IPS-18c (cell line): ENCODE measurements at regions not wholly inside any gene's neighbourhood (a gene's known extent, or its start where the extent isn't known, plus 50 kb on each side); places are given as distances from the start of the nearest gene placed in this dataset.
"Not testable (repeated sequence)": the region's sequence is repeated elsewhere in the genome, so short reads cannot be mapped to it uniquely, and the experiment has no call there.

Experiments
- H3K4me3 ChIP-seq: 2 replicates; pipeline ENCODE4 v1.7.0; 2013; ENCODE audit warnings: low read depth, mild to moderate bottlenecking, low read length, moderate library complexity; ENCODE audit not compliant: insufficient read depth
- H3K9me3 ChIP-seq: one replicate; pipeline ENCODE4 v1.6.1; 2013; ENCODE audit warnings: mild to moderate bottlenecking, low read length, moderate library complexity; ENCODE audit not compliant: control insufficient read depth, insufficient read depth

DNA sequence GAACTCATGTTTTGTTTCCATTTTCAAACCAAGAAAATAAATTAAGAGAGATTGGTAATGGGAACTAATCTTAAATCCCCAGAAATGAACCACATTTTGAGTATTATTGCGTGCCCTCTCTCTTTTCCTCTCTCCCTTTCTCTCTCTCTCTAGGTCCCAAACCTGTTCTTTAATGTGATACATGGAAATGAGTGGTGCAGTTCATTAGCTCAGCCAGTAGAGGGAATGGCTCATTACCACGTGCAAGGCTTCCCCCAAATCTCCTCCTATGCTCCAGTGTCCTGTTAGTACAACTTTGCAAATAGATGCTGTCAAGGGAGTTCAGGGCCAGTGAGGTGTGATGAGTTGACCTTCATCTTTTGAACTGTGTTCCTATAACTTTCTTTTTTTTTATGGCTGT, 178.4 kb downstream of the FGF9 start:
- no peak overlapping the region for H3K4me3 ChIP-seq
- peaks cover 2% of the 10 kb centered on the region for H3K9me3 ChIP-seq

DNA sequence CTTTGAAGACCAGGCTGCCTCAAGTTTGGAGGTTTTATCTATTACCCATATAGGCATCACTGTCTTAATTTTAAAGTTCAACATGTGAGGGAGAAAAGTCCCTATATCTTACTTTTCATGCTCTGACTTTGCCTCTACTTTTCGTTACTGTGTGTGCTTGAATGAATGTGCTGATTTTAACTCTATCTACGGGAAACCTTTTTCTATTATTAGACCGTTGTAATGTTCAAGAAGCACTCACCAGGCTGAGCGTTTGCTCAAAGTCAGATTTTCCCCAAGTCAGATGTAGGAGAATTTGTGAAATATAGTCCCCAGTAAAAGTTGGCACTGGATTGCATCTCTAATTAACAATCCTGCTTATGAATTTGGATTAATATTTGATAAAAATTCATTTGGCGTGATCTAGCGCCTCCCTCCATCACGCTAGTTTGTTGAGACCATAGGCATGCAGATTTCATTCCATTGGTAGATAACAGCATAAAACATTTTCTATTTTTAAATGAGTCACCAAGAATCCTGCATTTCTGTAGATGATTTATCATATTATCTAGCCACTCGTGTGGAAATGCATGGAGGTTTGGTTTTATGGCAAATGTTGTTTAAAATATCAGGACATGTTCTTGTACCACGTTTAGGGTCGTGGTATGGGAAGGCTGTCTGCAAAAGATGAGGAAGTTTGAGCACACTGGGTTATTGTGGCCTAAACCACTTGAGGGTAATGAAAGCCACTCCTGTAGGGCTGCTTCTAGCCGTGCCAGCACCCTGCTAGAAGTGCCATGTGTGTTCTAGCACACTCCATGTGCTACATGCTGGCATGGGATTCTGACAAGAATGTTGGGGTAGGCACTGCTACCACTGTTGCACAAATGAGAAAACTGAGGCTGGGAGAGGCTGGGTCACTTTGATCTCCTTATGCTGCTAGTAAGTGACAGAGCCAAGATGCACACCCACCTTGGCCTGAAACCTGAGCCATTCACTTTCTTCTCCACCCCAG, 179.4 kb downstream of the FGF9 start:
- Histone ChIP-seq H3K4me3 (no peak overlapping the region), H3K9me3 (peaks cover 2% of the 10 kb centered on the region)

DNA sequence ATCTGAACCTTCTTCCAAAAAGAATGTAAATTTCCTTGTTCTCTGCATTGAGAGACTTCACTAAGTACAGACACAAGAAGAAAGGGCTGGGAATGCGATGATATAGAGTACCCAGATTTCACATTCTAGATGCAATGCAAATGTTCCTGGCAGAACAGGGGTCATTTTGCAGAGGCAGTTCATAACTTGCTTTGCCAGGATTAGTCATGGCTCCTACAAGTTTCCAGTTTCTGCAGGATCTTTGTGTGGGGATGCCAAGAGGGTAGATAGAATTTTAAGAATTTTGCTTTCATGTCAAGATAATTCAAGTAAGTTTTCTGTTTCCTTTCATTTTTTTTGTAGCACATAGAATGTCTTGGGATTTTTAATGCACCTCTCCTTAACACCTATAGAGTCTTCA, 181.2 kb downstream of the FGF9 start:
- no peak overlapping the region for H3K4me3 ChIP-seq
- peaks cover 2% of the 10 kb centered on the region for H3K9me3 ChIP-seq

DNA sequence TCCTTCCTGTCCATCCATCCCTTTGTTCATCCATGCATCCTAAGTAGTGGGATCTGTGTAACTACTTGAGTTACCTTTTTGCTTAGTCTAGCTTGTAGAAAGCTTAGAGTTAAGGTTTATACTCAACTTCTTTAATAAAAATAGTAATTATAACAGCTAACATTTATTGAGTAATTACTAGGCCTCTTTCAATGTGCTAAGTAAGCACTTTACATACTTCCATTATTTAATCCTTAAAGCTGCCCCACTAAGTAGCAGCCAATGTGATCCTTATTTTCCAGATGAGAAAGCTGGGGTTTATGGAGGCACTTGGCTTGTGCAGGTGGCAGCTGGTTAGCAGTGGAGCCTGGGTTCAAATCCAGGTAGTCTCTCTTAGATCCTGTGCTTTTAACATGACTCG, 182.9 kb downstream of the FGF9 start:
- Histone ChIP-seq H3K4me3 (no peak overlapping the region), H3K9me3 (no peaks in the 10 kb centered on the region)

- Histone ChIP-seq H3K9me3 (no peaks in the 10 kb centered on the region), H3K4me3 (no peak overlapping the region)
Observed at GRCh38 chr13:21868823-21869222, 197.9 kb downstream of the FGF9 start.

DNA sequence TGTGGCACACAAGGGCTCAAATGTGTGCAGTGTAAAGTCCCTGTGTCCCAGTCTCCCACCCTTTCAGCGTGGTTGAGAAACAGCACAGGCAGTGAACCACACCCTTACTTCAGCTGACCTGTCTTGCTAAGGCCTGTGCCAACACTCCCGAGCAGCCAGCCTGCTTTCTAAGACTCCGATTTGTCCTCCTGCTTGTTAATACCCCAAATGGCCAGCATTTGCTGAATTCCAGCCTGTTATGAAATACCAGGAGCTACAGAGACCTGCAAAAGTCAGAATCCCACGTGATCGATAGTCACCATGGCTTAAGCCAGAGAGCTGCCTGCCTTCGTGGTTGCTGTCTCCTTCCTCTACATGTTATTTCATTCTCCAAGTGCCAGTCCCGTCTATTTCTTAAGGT, 200.5 kb downstream of the FGF9 start:
- no peak overlapping the region for H3K4me3 ChIP-seq
- H3K9me3 ChIP-seq, result no peaks in the 10 kb centered on the region

DNA sequence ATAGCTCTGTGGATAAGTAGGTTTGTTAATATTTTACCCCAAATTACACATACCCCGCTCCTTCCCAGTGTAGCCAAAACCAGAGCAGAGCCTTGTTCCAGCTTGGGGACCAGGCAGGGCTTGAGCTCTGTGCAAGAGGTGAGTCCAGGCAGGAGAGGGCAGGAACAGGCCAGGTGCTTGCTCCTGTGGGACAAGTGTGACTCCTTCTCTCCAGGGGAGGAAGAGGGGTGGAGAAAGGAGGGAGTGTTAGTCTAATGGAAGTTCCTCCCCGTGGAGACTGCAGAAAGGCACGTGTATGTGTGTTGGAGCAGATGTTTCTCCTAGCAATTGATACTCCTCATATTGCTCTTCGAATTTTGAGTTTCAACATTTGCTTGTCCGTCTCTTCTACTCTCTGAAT, 201.0 kb downstream of the FGF9 start:
- H3K4me3 ChIP-seq, result no peak overlapping the region
- no peaks in the 10 kb centered on the region for H3K9me3 ChIP-seq

DNA sequence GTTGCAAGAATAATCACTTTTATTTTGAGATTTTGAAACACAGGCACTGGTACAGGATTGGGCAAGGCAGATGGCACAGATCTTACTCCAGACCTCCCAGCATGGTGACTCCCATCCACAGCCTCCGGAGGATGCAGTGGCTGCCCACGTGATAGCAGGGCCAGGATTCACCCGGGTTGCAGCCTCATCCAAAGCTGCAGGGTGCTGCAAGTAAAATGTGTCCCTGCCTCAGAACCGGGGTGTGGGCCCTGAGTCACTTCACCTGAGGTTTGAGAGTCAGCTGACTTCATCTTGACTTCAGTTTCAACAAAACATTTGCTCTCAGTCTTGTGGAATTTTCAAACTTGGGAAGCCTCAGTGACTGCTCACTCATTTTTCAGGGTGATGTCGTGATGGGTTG, 201.9 kb downstream of the FGF9 start:
- no peaks in the 10 kb centered on the region for H3K9me3 ChIP-seq
- H3K4me3 ChIP-seq, result no peak overlapping the region

GRCh38 chr13:21875116-21875515, 204.2 kb downstream of the FGF9 start:
- Histone ChIP-seq H3K4me3 (no peak overlapping the region), H3K9me3 (no peaks in the 10 kb centered on the region)

- Histone ChIP-seq H3K9me3 (no peaks in the 10 kb centered on the region), H3K4me3 (no peak overlapping the region)
Observed at GRCh38 chr13:21879263-21879914, 208.5 kb downstream of the FGF9 start.

- H3K4me3 ChIP-seq, result no peak overlapping the region
- H3K9me3 ChIP-seq, result no peaks in the 10 kb centered on the region
Observed at GRCh38 chr13:21882766-21883165, 211.9 kb downstream of the FGF9 start.

GRCh38 chr13:21883713-21884112, 212.8 kb downstream of the FGF9 start:
- H3K4me3 ChIP-seq, result no peak overlapping the region
- no peaks in the 10 kb centered on the region for H3K9me3 ChIP-seq

GRCh38 chr13:21884299-21884909, 213.5 kb downstream of the FGF9 start:
- Histone ChIP-seq H3K4me3 (no peak overlapping the region), H3K9me3 (no peaks in the 10 kb centered on the region)

- Histone ChIP-seq H3K9me3 (no peaks in the 10 kb centered on the region), H3K4me3 (no peak overlapping the region)
Observed at GRCh38 chr13:21884965-21885567, 214.2 kb downstream of the FGF9 start.

DNA sequence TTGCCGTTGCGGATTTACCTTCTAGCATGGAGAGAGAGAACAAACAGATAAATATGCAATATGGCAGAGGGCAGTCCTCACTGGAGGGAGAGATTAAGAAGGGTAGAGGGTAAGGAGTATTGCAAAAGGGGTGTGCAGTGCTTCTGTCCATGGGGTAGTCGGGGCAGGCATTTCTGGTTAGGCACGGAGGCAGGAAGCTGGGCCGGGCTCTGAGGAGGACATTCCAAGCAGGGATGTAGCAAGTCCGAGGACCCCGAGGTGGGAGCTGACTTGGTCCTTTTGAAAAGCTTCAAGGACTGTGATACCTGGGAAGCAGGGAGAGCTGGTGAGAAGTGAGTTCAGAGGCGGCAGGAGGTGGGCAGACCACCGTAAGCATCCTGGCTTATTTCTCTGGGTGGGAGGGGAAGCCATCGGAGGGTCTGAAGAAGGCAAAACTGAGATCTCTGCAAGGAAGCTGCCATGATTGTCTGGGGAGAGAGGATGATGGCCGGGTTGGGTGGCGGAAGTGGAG, 214.9 kb downstream of the FGF9 start:
- no peak overlapping the region for H3K4me3 ChIP-seq
- no peaks in the 10 kb centered on the region for H3K9me3 ChIP-seq

- Histone ChIP-seq H3K4me3 (no peak overlapping the region), H3K9me3 (peaks cover 4% of the 10 kb centered on the region)
Observed at GRCh38 chr13:21889651-21890050, 218.8 kb downstream of the FGF9 start.

- H3K9me3 ChIP-seq, H3K4me3 ChIP-seq: not testable (repeated sequence)
Observed at GRCh38 chr13:21890220-21890619, 219.3 kb downstream of the FGF9 start.
